Hepatocyte (in vitro differentiated cells): ENCODE measurements at regions not wholly inside any gene's neighbourhood (a gene's known extent, or its start where the extent isn't known, plus 50 kb on each side); places are given as distances from the start of the nearest gene placed in this dataset.
A peak's percentile ranks its signal among the peaks of the same experiment; 100 is the strongest.

Source experiments
- DNase-seq: peaks from one replicate; pipeline ENCODE4 v3.0.0-alpha.2; 2016; ENCODE audit warnings: low spot score
- H2AFZ ChIP-seq: fragments of 200-600 bp; sonication (generic); 2 replicates; pipeline ENCODE4 v1.6.0; 2016; ENCODE audit warnings: antibody characterized with exemption, mild to moderate bottlenecking
- H3K27ac ChIP-seq: fragments of 200-600 bp; sonication (generic); 2 replicates; pipeline ENCODE4 v1.5.1; 2016; ENCODE audit warnings: mild to moderate bottlenecking
- H3K27me3 ChIP-seq: fragments of 200-600 bp; sonication (generic); 2 replicates; pipeline ENCODE4 v1.6.1; 2016
- H3K36me3 ChIP-seq: fragments of 200-600 bp; sonication (generic); replicated peaks from 2 replicates; pipeline ENCODE4 v1.5.1; 2016; ENCODE audit warnings: low read depth; ENCODE audit not compliant: insufficient read depth
- H3K4me1 ChIP-seq: fragments of 200-600 bp; sonication (generic); 2 replicates; pipeline ENCODE4 v1.5.1; 2016; ENCODE audit warnings: mild to moderate bottlenecking, moderate library complexity; ENCODE audit not compliant: insufficient read depth
- H3K4me2 ChIP-seq: fragments of 200-600 bp; sonication (generic); 2 replicates; pipeline ENCODE4 v1.6.0; 2016
- H3K4me3 ChIP-seq: fragments of 200-600 bp; sonication (generic); 2 replicates; pipeline ENCODE4 v1.5.1; 2016; ENCODE audit warnings: mild to moderate bottlenecking
- H3K79me2 ChIP-seq: fragments of 200-600 bp; sonication (generic); 2 replicates; pipeline ENCODE4 v1.6.0; 2017; ENCODE audit warnings: mild to moderate bottlenecking
- H3K9me2 ChIP-seq: fragments of 200-600 bp; sonication (generic); replicated peaks from 2 replicates; pipeline ENCODE4 v1.6.0; 2017; ENCODE audit warnings: mild to moderate bottlenecking; ENCODE audit not compliant: insufficient read depth
- H3K9me3 ChIP-seq: fragments of 200-600 bp; sonication (generic); 2 replicates; pipeline ENCODE4 v1.5.1; 2016; ENCODE audit warnings: low read depth, mild to moderate bottlenecking
- H4K20me1 ChIP-seq: fragments of 200-600 bp; sonication (generic); 2 replicates; pipeline ENCODE4 v1.6.0; 2016; ENCODE audit warnings: mild to moderate bottlenecking; ENCODE audit not compliant: insufficient read depth, poor library complexity, severe bottlenecking
- CTCF ChIP-seq: fragments of 200-600 bp; sonication (generic); IDR thresholded peaks from 2 replicates; pipeline ENCODE4 v1.5.1; 2016; ENCODE audit warnings: antibody characterized with exemption, mild to moderate bottlenecking; ENCODE audit not compliant: poor library complexity
- EZH2 ChIP-seq: fragments of 200-600 bp; sonication (generic); IDR thresholded peaks from 2 replicates; pipeline ENCODE4 v1.6.1; 2016; ENCODE audit warnings: antibody characterized with exemption, mild to moderate bottlenecking, borderline replicate concordance
- EZH2phosphoT487 ChIP-seq: fragments of 200-600 bp; sonication (generic); IDR thresholded peaks from one replicate; pipeline ENCODE4 v1.6.1; 2018; ENCODE audit warnings: antibody characterized with exemption, mild to moderate bottlenecking, low read depth, moderate library complexity; ENCODE audit not compliant: unreplicated experiment, severe bottlenecking
- WGBS: methylation state at CpG from one replicate; pipeline ENCODE4 v1.1.6; 2016; ENCODE audit warnings: low lambda C conversion rate; ENCODE audit errors: missing lambda C conversion rate; 5-methylcytosine and 5-hydroxymethylcytosine counted together

- Histone ChIP-seq H2AFZ (no peak overlapping the region), H3K9me2 (no peaks in the 10 kb centered on the region), H3K27ac (no peak overlapping the region), H3K9me3 (no peaks in the 10 kb centered on the region), H3K79me2 (no peaks in the 10 kb centered on the region), H3K36me3 (no peaks in the 10 kb centered on the region), H3K27me3 (peaks cover 6% of the 10 kb centered on the region), H3K4me1 (peaks cover 5% of the 10 kb centered on the region), H3K4me2 (no peak overlapping the region), H3K4me3 (no peak overlapping the region), H4K20me1 (no peaks in the 10 kb centered on the region)
- TF ChIP-seq EZH2 (no peak), EZH2phosphoT487 (no peak), CTCF (no peak)
- 56% methylated on average over 8 of the region's 8 CpGs for WGBS
- no peak for DNase-seq
Measured at GRCh38 chr1:209341673-209342420, 241.7 kb upstream of the CAMK1G start.

- 69% methylated on average over 9 of the region's 9 CpGs for WGBS
- no peak overlapping the region for H3K27ac ChIP-seq
Measured at GRCh38 chr1:209342441-209343175, 240.9 kb upstream of the CAMK1G start.

GRCh38 chr1:209343511-209343910 lies 240.0 kb upstream of the CAMK1G start:
- peaks cover 5% of the 10 kb centered on the region for H3K4me1 ChIP-seq
- H3K9me2 ChIP-seq = no peaks in the 10 kb centered on the region
- H3K36me3 ChIP-seq = no peaks in the 10 kb centered on the region
- H3K27ac ChIP-seq = no peak overlapping the region
- DNase-seq = no peak
- no peaks in the 10 kb centered on the region for H3K79me2 ChIP-seq
- no peak overlapping the region for H2AFZ ChIP-seq
- no peak overlapping the region for H3K4me3 ChIP-seq
- no peak for TF ChIP-seq EZH2
- no peak for TF ChIP-seq EZH2phosphoT487
- no peak for TF ChIP-seq CTCF
- H3K4me2 ChIP-seq = peak overlapping the region; percentile 53
- 63% methylated on average over 4 of the region's 4 CpGs for WGBS
- no peaks in the 10 kb centered on the region for H4K20me1 ChIP-seq
- H3K27me3 ChIP-seq = peaks cover 6% of the 10 kb centered on the region
- no peaks in the 10 kb centered on the region for H3K9me3 ChIP-seq

More at GRCh38 chr1:209342441-209343175, 240.9 kb upstream of the CAMK1G start:
- H3K4me2 ChIP-seq = peak overlapping the region; percentile 53
- H4K20me1 ChIP-seq = no peaks in the 10 kb centered on the region
- H3K79me2 ChIP-seq = no peaks in the 10 kb centered on the region
- DNase-seq = no peak
- no peaks in the 10 kb centered on the region for H3K36me3 ChIP-seq
- H3K9me2 ChIP-seq = no peaks in the 10 kb centered on the region
- H3K4me3 ChIP-seq = no peak overlapping the region
- peaks cover 5% of the 10 kb centered on the region for H3K4me1 ChIP-seq
- H2AFZ ChIP-seq = no peak overlapping the region
- H3K9me3 ChIP-seq = no peaks in the 10 kb centered on the region
- TF ChIP-seq EZH2 (no peak), CTCF (no peak), EZH2phosphoT487 (no peak)
- peaks cover 6% of the 10 kb centered on the region for H3K27me3 ChIP-seq
